HepG2 (cell line): ENCODE measurements at regions not wholly inside any gene's neighbourhood (a gene's known extent, or its start where the extent isn't known, plus 50 kb on each side); places are given as distances from the start of the nearest gene placed in this dataset.
A peak's percentile ranks its signal among the peaks of the same experiment; 100 is the strongest.

Source experiments
- AHDC1 ChIP-seq: sonication (generic); formaldehyde crosslinking; IDR thresholded peaks from 2 replicates; pipeline ENCODE4 v1.5.1; 2020; ENCODE audit warnings: mild to moderate bottlenecking, missing genetic modification reagents, borderline replicate concordance
- ARHGAP35 ChIP-seq: sonication (generic); formaldehyde crosslinking; IDR thresholded peaks from 2 replicates; pipeline ENCODE4 v1.9.0; 2022; ENCODE audit warnings: mild to moderate bottlenecking, inconsistent platforms, moderate library complexity, missing genetic modification reagents, borderline replicate concordance
- ATF5 ChIP-seq: sonication (generic); formaldehyde crosslinking; IDR thresholded peaks from 2 replicates; pipeline ENCODE4 v1.4.0; 2020; ENCODE audit warnings: mild to moderate bottlenecking, low read depth, missing genetic modification reagents
- HMGXB4 ChIP-seq, 2 experiments: sonication (generic) in 1 of 2; formaldehyde crosslinking in 1 of 2; IDR thresholded peaks; 2 replicates each; pipeline versions ENCODE4 v1.4.0 to v1.6.1; 2018 to 2020; ENCODE audit warnings: missing genetic modification reagents in 2 of 2, borderline replicate concordance in 1 of 2, low read depth in 1 of 2, mild to moderate bottlenecking in 1 of 2, missing biosample characterization in 1 of 2
- PRDM4 ChIP-seq: sonication (generic); formaldehyde crosslinking; IDR thresholded peaks from 2 replicates; pipeline ENCODE4 v1.9.0; 2021; ENCODE audit warnings: missing genetic modification reagents, borderline replicate concordance
- SIX4 ChIP-seq: sonication (generic); formaldehyde crosslinking; IDR thresholded peaks from 2 replicates; pipeline ENCODE4 v1.4.0; 2020; ENCODE audit warnings: missing genetic modification reagents
- SP1 ChIP-seq, 2 experiments: fragments of 450-650 bp in 1 of 2; sonication (generic) in 1 of 2; formaldehyde crosslinking in 1 of 2; IDR thresholded peaks; 2 replicates each; pipeline versions ENCODE4 v1.4.0 to v1.6.1; 2016 to 2020; ENCODE audit warnings: missing genetic modification reagents in 1 of 2
- TFDP2 ChIP-seq: sonication (generic); formaldehyde crosslinking; IDR thresholded peaks from 2 replicates; pipeline ENCODE4 v1.4.0; 2020; ENCODE audit warnings: missing genetic modification reagents
- TP53 ChIP-seq: sonication (generic); formaldehyde crosslinking; conservative IDR thresholded peaks from 2 replicates; pipeline ENCODE4 v1.4.0; 2020; ENCODE audit warnings: missing genetic modification reagents
- ZNF329 ChIP-seq: sonication (generic); formaldehyde crosslinking; IDR thresholded peaks from 2 replicates; pipeline ENCODE4 v1.9.0; 2021; ENCODE audit warnings: low read depth, mild to moderate bottlenecking, missing genetic modification reagents
- ZNF543 ChIP-seq: sonication (generic); formaldehyde crosslinking; IDR thresholded peaks from 2 replicates; pipeline ENCODE4 v1.4.0; 2020; ENCODE audit warnings: mild to moderate bottlenecking, missing genetic modification reagents
- ZNF772 ChIP-seq: sonication (generic); formaldehyde crosslinking; IDR thresholded peaks from 2 replicates; pipeline ENCODE4 v1.5.0; 2020; ENCODE audit warnings: mild to moderate bottlenecking, missing genetic modification reagents

- TF ChIP-seq AHDC1 (CRISPR knock-in tag) (peak; percentile 66; the same call in 1 of the 2 replicates), ZNF543 (no peak), ZNF772 (CRISPR knock-in tag) (no peak), SP1 (IDR thresholded peaks at IDR 0.05) (no peak), SP1 (CRISPR knock-in tag; IDR thresholded peaks at IDR 0.05) (no peak), TP53 (CRISPR knock-in tag) (no peak), HMGXB4 (CRISPR knock-in tag; IDR thresholded peaks at IDR 0.05; ENCODE audit: borderline replicate concordance in 1 of 2, low read depth in 1 of 2) (peak; percentile 79 to 84; a peak in 3 of 4 replicates), PRDM4 (no peak), ARHGAP35 (CRISPR knock-in tag) (0 out of 2 replicates have a peak, but pooled peaks have one; percentile 46), TFDP2 (CRISPR knock-in tag) (peak; percentile 54; the same call in 1 of the 2 replicates), ATF5 (CRISPR knock-in tag) (no peak), ZNF329 (CRISPR knock-in tag) (peak; percentile 19; the same call in 1 of the 2 replicates), SIX4 (0 out of 2 replicates have a peak, but pooled peaks have one; percentile 36)
Measured at GRCh38 chr1:67500413-67500959, 70.3 kb upstream of the SERBP1 start (continued).
